ENCODE measurements at regions not wholly inside any gene's neighbourhood (a gene's known extent, or its start where the extent isn't known, plus 50 kb on each side); places are given as distances from the start of the nearest gene placed in this dataset.

GRCh38 chr20:23152902-23153301 is 66.8 kb upstream of the CD93 start:
- no peak for TF ChIP-seq EZH2 (IDR thresholded peaks at IDR 0.05; ENCODE audit: insufficient read depth, low read length)
- no peak for TF ChIP-seq CTCF (IDR thresholded peaks at IDR 0.05; ENCODE audit: insufficient read depth, low read depth, low read length)
- Mint-ChIP-seq H3K4me1 (ENCODE audit: low read depth, unreplicated experiment) (peaks cover 22% of the 10 kb centered on the region), H3K4me3 (ENCODE audit: unreplicated experiment) (no peak overlapping the region), H3K36me3 (ENCODE audit: low read depth, unreplicated experiment) (no peaks in the 10 kb centered on the region), H3K27me3 (ENCODE audit: low read depth, unreplicated experiment) (no peaks in the 10 kb centered on the region), H3K27ac (ENCODE audit: unreplicated experiment) (no peak overlapping the region), H3K9me3 (ENCODE audit: unreplicated experiment) (peaks cover 2% of the 10 kb centered on the region)
- FAIRE-seq = no peak
- Histone ChIP-seq H3K36me3 (ENCODE audit: insufficient read depth, low read length) (no peaks in the 10 kb centered on the region), H2AFZ (ENCODE audit: low read depth, low read length) (no peak overlapping the region), H3K4me2 (ENCODE audit: low read length) (no peak overlapping the region), H3K27ac (ENCODE audit: low read depth, low read length) (peak overlapping the region; percentile 60), H3K9ac (ENCODE audit: low read length) (peak overlapping the region; percentile 4), H3K27me3 (ENCODE audit: insufficient read depth, low read length) (no peaks in the 10 kb centered on the region), H4K20me1 (ENCODE audit: insufficient read depth, low read length) (no peaks in the 10 kb centered on the region), H3K9me3 (ENCODE audit: insufficient read depth, low read depth, low read length) (no peaks in the 10 kb centered on the region), H3K4me3 (ENCODE audit: insufficient read depth, low read depth, low read length) (no peak overlapping the region), H3K4me1 (ENCODE audit: insufficient read depth, low read length) (peaks cover 39% of the 10 kb centered on the region), H3K79me2 (ENCODE audit: insufficient read depth, low read length) (no peaks in the 10 kb centered on the region)
- no peak for DNase-seq (ENCODE audit: low read depth)

GRCh38 chr20:23152308-23152892 is 66.3 kb upstream of the CD93 start:
- Histone ChIP-seq H3K27ac (ENCODE audit: low read depth, low read length) (peak overlapping the region; percentile 60), H2AFZ (ENCODE audit: low read depth, low read length) (no peak overlapping the region), H3K79me2 (ENCODE audit: insufficient read depth, low read length) (no peaks in the 10 kb centered on the region), H4K20me1 (ENCODE audit: insufficient read depth, low read length) (no peaks in the 10 kb centered on the region), H3K36me3 (ENCODE audit: insufficient read depth, low read length) (no peaks in the 10 kb centered on the region), H3K27me3 (ENCODE audit: insufficient read depth, low read length) (no peaks in the 10 kb centered on the region), H3K9ac (ENCODE audit: low read length) (peak overlapping the region; percentile 4), H3K4me1 (ENCODE audit: insufficient read depth, low read length) (peaks cover 39% of the 10 kb centered on the region), H3K9me3 (ENCODE audit: insufficient read depth, low read depth, low read length) (no peaks in the 10 kb centered on the region), H3K4me3 (ENCODE audit: insufficient read depth, low read depth, low read length) (no peak overlapping the region), H3K4me2 (ENCODE audit: low read length) (peak overlapping the region; percentile 17)
- Mint-ChIP-seq H3K36me3 (ENCODE audit: low read depth, unreplicated experiment) (no peaks in the 10 kb centered on the region), H3K27me3 (ENCODE audit: low read depth, unreplicated experiment) (no peaks in the 10 kb centered on the region), H3K27ac (ENCODE audit: unreplicated experiment) (peak overlapping the region; percentile 58), H3K4me1 (ENCODE audit: low read depth, unreplicated experiment) (peaks cover 25% of the 10 kb centered on the region), H3K9me3 (ENCODE audit: unreplicated experiment) (peaks cover 2% of the 10 kb centered on the region), H3K4me3 (ENCODE audit: unreplicated experiment) (no peak overlapping the region)
- FAIRE-seq (peak; percentile 34), DNase-seq (ENCODE audit: low read depth) (peak; percentile 59)
- no peak for TF ChIP-seq EZH2 (IDR thresholded peaks at IDR 0.05; ENCODE audit: insufficient read depth, low read length)
- TF ChIP-seq CTCF (IDR thresholded peaks at IDR 0.05; ENCODE audit: insufficient read depth, low read depth, low read length) = no peak

GRCh38 chr20:23151885-23152284 is 65.8 kb upstream of the CD93 start:
- Histone ChIP-seq H3K27me3 (ENCODE audit: insufficient read depth, low read length) (no peaks in the 10 kb centered on the region), H3K27ac (ENCODE audit: low read depth, low read length) (peak overlapping the region; percentile 60), H4K20me1 (ENCODE audit: insufficient read depth, low read length) (no peaks in the 10 kb centered on the region), H3K79me2 (ENCODE audit: insufficient read depth, low read length) (no peaks in the 10 kb centered on the region), H3K4me1 (ENCODE audit: insufficient read depth, low read length) (peaks cover 43% of the 10 kb centered on the region), H3K4me2 (ENCODE audit: low read length) (peak overlapping the region; percentile 17), H3K36me3 (ENCODE audit: insufficient read depth, low read length) (no peaks in the 10 kb centered on the region), H2AFZ (ENCODE audit: low read depth, low read length) (peak overlapping the region; percentile 3), H3K4me3 (ENCODE audit: insufficient read depth, low read depth, low read length) (no peak overlapping the region), H3K9me3 (ENCODE audit: insufficient read depth, low read depth, low read length) (no peaks in the 10 kb centered on the region), H3K9ac (ENCODE audit: low read length) (peak overlapping the region; percentile 4)
- Mint-ChIP-seq H3K4me3 (ENCODE audit: unreplicated experiment) (no peak overlapping the region), H3K9me3 (ENCODE audit: unreplicated experiment) (peaks cover 2% of the 10 kb centered on the region), H3K4me1 (ENCODE audit: low read depth, unreplicated experiment) (peaks cover 25% of the 10 kb centered on the region), H3K27ac (ENCODE audit: unreplicated experiment) (no peak overlapping the region), H3K27me3 (ENCODE audit: low read depth, unreplicated experiment) (no peaks in the 10 kb centered on the region), H3K36me3 (ENCODE audit: low read depth, unreplicated experiment) (no peaks in the 10 kb centered on the region)
- no peak for FAIRE-seq
- TF ChIP-seq EZH2 (IDR thresholded peaks at IDR 0.05; ENCODE audit: insufficient read depth, low read length) (no peak), CTCF (IDR thresholded peaks at IDR 0.05; ENCODE audit: insufficient read depth, low read depth, low read length) (no peak)
- DNase-seq (ENCODE audit: low read depth) = no peak
